Hepatocyte (in vitro differentiated cells): ENCODE measurements at regions not wholly inside any gene's neighbourhood (a gene's known extent, or its start where the extent isn't known, plus 50 kb on each side); places are given as distances from the start of the nearest gene placed in this dataset.

Experiments
- DNase-seq: peaks from one replicate; pipeline ENCODE4 v3.0.0-alpha.2; 2016; ENCODE audit warnings: low spot score
- H2AFZ ChIP-seq: fragments of 200-600 bp; sonication (generic); 2 replicates; pipeline ENCODE4 v1.6.0; 2016; ENCODE audit warnings: antibody characterized with exemption, mild to moderate bottlenecking
- H3K27ac ChIP-seq: fragments of 200-600 bp; sonication (generic); 2 replicates; pipeline ENCODE4 v1.5.1; 2016; ENCODE audit warnings: mild to moderate bottlenecking
- H3K27me3 ChIP-seq: fragments of 200-600 bp; sonication (generic); 2 replicates; pipeline ENCODE4 v1.6.1; 2016
- H3K36me3 ChIP-seq: fragments of 200-600 bp; sonication (generic); replicated peaks from 2 replicates; pipeline ENCODE4 v1.5.1; 2016; ENCODE audit warnings: low read depth; ENCODE audit not compliant: insufficient read depth
- H3K4me1 ChIP-seq: fragments of 200-600 bp; sonication (generic); 2 replicates; pipeline ENCODE4 v1.5.1; 2016; ENCODE audit warnings: mild to moderate bottlenecking, moderate library complexity; ENCODE audit not compliant: insufficient read depth
- H3K4me2 ChIP-seq: fragments of 200-600 bp; sonication (generic); 2 replicates; pipeline ENCODE4 v1.6.0; 2016
- H3K4me3 ChIP-seq: fragments of 200-600 bp; sonication (generic); 2 replicates; pipeline ENCODE4 v1.5.1; 2016; ENCODE audit warnings: mild to moderate bottlenecking
- H3K79me2 ChIP-seq: fragments of 200-600 bp; sonication (generic); 2 replicates; pipeline ENCODE4 v1.6.0; 2017; ENCODE audit warnings: mild to moderate bottlenecking
- H3K9me2 ChIP-seq: fragments of 200-600 bp; sonication (generic); replicated peaks from 2 replicates; pipeline ENCODE4 v1.6.0; 2017; ENCODE audit warnings: mild to moderate bottlenecking; ENCODE audit not compliant: insufficient read depth
- H3K9me3 ChIP-seq: fragments of 200-600 bp; sonication (generic); 2 replicates; pipeline ENCODE4 v1.5.1; 2016; ENCODE audit warnings: low read depth, mild to moderate bottlenecking
- H4K20me1 ChIP-seq: fragments of 200-600 bp; sonication (generic); 2 replicates; pipeline ENCODE4 v1.6.0; 2016; ENCODE audit warnings: mild to moderate bottlenecking; ENCODE audit not compliant: insufficient read depth, poor library complexity, severe bottlenecking
- EZH2 ChIP-seq: fragments of 200-600 bp; sonication (generic); IDR thresholded peaks from 2 replicates; pipeline ENCODE4 v1.6.1; 2016; ENCODE audit warnings: antibody characterized with exemption, mild to moderate bottlenecking, borderline replicate concordance
- EZH2phosphoT487 ChIP-seq: fragments of 200-600 bp; sonication (generic); IDR thresholded peaks from one replicate; pipeline ENCODE4 v1.6.1; 2018; ENCODE audit warnings: antibody characterized with exemption, mild to moderate bottlenecking, low read depth, moderate library complexity; ENCODE audit not compliant: unreplicated experiment, severe bottlenecking
- WGBS: methylation state at CpG from one replicate; pipeline ENCODE4 v1.1.6; 2016; ENCODE audit warnings: low lambda C conversion rate; ENCODE audit errors: missing lambda C conversion rate; 5-methylcytosine and 5-hydroxymethylcytosine counted together
- TF ChIP-seq, protein P1 (sequence below): fragments of 200-600 bp; sonication (generic); IDR thresholded peaks from 2 replicates; pipeline ENCODE4 v1.5.1; 2016; ENCODE audit warnings: antibody characterized with exemption, mild to moderate bottlenecking; ENCODE audit not compliant: poor library complexity

DNA sequence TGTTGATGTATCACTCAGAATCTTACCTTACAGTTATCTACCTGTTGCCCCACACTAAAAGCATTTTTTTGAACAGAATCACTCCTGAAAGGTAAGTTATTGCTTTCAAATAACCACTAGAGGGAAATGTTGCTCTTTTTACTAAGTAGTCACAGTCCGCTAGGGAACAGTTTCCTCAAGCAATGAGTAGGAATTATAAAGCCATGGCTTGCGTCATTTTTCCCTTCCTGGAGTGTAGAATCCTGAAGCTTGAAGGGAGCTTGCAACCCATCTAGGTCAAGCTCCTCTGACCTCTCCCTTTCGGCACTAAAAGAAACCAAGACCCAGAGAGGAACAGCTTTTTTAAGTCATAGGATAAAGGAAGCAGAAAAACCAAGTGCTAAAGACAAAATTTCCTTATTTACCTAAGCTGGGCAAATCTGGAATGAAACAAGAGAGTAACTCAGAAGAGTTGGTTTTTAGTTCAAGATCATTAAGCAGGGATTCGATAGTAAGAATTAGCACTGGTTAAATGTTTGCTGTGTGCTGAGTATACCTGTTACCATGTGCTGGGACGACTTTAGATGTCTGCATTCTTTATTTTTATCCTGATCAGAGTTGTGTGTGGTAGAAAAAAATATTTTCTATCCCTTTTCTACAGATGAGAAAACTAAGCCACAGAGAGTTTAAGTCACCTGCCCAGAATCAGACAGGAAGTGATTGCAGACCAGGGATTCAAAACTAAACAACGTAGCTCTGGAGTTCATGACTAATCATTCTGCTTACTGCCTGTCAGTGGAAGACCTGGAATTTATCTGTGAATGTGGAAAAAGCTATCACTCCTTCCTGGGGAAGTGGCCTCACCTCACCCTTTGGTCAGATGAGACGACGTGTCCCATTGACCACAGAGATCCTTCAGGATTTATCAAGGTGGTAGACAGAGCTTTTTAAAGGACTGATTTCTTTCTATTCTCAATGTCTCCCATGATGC lies 631.5 kb downstream of the RAB28 start:
- peak overlapping the region; percentile 35 for H3K4me2 ChIP-seq
- no peaks in the 10 kb centered on the region for H3K36me3 ChIP-seq
- no peak for TF ChIP-seq EZH2phosphoT487
- TF ChIP-seq, protein P1, sequence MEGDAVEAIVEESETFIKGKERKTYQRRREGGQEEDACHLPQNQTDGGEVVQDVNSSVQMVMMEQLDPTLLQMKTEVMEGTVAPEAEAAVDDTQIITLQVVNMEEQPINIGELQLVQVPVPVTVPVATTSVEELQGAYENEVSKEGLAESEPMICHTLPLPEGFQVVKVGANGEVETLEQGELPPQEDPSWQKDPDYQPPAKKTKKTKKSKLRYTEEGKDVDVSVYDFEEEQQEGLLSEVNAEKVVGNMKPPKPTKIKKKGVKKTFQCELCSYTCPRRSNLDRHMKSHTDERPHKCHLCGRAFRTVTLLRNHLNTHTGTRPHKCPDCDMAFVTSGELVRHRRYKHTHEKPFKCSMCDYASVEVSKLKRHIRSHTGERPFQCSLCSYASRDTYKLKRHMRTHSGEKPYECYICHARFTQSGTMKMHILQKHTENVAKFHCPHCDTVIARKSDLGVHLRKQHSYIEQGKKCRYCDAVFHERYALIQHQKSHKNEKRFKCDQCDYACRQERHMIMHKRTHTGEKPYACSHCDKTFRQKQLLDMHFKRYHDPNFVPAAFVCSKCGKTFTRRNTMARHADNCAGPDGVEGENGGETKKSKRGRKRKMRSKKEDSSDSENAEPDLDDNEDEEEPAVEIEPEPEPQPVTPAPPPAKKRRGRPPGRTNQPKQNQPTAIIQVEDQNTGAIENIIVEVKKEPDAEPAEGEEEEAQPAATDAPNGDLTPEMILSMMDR, result peak; percentile 76

DNA sequence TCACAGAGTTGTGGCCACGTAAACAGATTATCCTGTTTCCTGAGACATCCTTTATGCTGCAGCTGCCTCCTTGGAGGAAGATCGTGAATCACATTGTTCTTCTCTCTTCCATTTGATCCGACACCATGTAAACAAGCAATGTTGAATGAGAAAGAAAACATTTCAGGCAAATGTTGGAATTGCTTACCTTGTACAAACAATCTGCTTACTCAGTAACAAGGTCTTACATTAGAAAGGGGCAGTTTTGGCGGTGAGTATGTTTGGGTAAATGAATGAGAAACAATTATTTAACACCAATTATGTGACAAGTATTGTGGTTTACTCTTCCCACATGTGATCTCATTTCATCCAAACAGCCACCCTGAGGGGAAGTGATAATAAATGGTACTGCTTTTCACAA lies 637.8 kb downstream of the RAB28 start:
- no peak for TF ChIP-seq EZH2
- TF ChIP-seq, protein P1, result no peak
- TF ChIP-seq EZH2phosphoT487, result no peak
- H3K9me2 ChIP-seq, result no peaks in the 10 kb centered on the region
- H3K36me3 ChIP-seq, result no peaks in the 10 kb centered on the region
- H3K27ac ChIP-seq, result no peak overlapping the region
- no peak for DNase-seq
- peaks cover 42% of the 10 kb centered on the region for H3K27me3 ChIP-seq
- no peaks in the 10 kb centered on the region for H3K4me1 ChIP-seq
- H3K4me2 ChIP-seq, result no peak overlapping the region
- H2AFZ ChIP-seq, result no peak overlapping the region
- no peaks in the 10 kb centered on the region for H4K20me1 ChIP-seq
- H3K79me2 ChIP-seq, result no peaks in the 10 kb centered on the region
- 33% methylated on average over 4 of the region's 4 CpGs for WGBS
- H3K9me3 ChIP-seq, result no peaks in the 10 kb centered on the region
- no peak overlapping the region for H3K4me3 ChIP-seq

More for the DNA sequence above, 631.5 kb downstream of the RAB28 start:
- DNase-seq, result peak; percentile 83
- no peaks in the 10 kb centered on the region for H4K20me1 ChIP-seq
- H3K9me3 ChIP-seq, result no peaks in the 10 kb centered on the region
- H3K9me2 ChIP-seq, result no peaks in the 10 kb centered on the region
- peaks cover 20% of the 10 kb centered on the region for H3K27me3 ChIP-seq
- H3K79me2 ChIP-seq, result no peaks in the 10 kb centered on the region
- no peaks in the 10 kb centered on the region for H3K4me1 ChIP-seq
- peak overlapping the region; percentile 7 for H3K27ac ChIP-seq
- 28% methylated on average over 8 of the region's 8 CpGs for WGBS
- peak overlapping the region; percentile 4 for H2AFZ ChIP-seq
- H3K4me3 ChIP-seq, result no peak overlapping the region

DNA sequence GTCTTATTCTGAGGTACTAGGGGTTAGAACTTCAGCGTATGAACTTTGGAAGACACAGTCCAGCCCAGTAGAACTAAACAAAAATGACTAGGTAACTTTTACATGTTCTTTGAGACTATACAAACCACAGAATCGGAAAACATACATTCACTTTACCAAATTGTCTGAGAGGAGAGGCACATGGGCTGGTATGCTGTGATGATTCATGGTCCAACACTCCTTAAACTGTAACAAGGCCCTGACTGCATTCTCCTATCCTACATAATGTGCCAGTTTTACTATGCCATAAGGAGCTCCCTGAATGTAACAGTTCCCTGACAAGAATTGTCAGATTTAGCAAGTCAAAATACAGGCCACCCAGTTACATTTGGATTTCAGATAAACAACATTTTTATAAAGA lies 640.0 kb downstream of the RAB28 start:
- H3K4me3 ChIP-seq, result no peak overlapping the region
- WGBS, result 89% methylated on average over 2 of the region's 2 CpGs
- no peaks in the 10 kb centered on the region for H3K79me2 ChIP-seq
- no peaks in the 10 kb centered on the region for H3K4me1 ChIP-seq
- TF ChIP-seq EZH2phosphoT487 (no peak), EZH2 (no peak)
- TF ChIP-seq, protein P1, result no peak
- no peak overlapping the region for H3K27ac ChIP-seq
- peaks cover 31% of the 10 kb centered on the region for H3K27me3 ChIP-seq
- H3K9me2 ChIP-seq, result no peaks in the 10 kb centered on the region
- no peak overlapping the region for H3K4me2 ChIP-seq
- H4K20me1 ChIP-seq, result no peaks in the 10 kb centered on the region
- H3K36me3 ChIP-seq, result no peaks in the 10 kb centered on the region
- no peak overlapping the region for H2AFZ ChIP-seq
- DNase-seq, result no peak
- no peaks in the 10 kb centered on the region for H3K9me3 ChIP-seq
